CD4-positive, alpha-beta memory T cell (primary cell): ENCODE measurements at regions not wholly inside any gene's neighbourhood (a gene's known extent, or its start where the extent isn't known, plus 50 kb on each side); places are given as distances from the start of the nearest gene placed in this dataset.

Source experiments
- CTCF ChIA-PET: fragments of 350-600 bp; sonication (Branson Sonifier 250); formaldehyde crosslinking; loops from one replicate; lab custom pipeline; 2021; ENCODE audit warnings: inconsistent platforms; ENCODE audit not compliant: partially characterized antibody; lab: Charles Lee
- POLR2A ChIA-PET: fragments of 350-600 bp; sonication (Branson Sonifier 250); formaldehyde crosslinking; loops from one replicate; lab custom pipeline; 2021; ENCODE audit not compliant: partially characterized antibody; lab: Charles Lee
- DNase-seq, 5 donors: peaks; one replicate each; pipeline versions ENCODE4 v3.0.0 to v3.0.0-alpha.2; 2020 to 2022; ENCODE audit warnings: mixed read lengths in 1 of 5
- H3K27ac ChIP-seq: one replicate; pipeline ENCODE4 v1.7.0; 2013; ENCODE audit warnings: low read depth, low read length
- H3K27me3 ChIP-seq: 2 replicates; pipeline ENCODE4 v1.7.0; 2013; ENCODE audit warnings: mild to moderate bottlenecking, low read length, moderate library complexity; ENCODE audit not compliant: insufficient read depth
- H3K36me3 ChIP-seq: 2 replicates; pipeline ENCODE4 v1.7.0; 2013; ENCODE audit warnings: mild to moderate bottlenecking, low read length, moderate library complexity; ENCODE audit not compliant: insufficient read depth
- H3K4me1 ChIP-seq: 2 replicates; pipeline ENCODE4 v1.7.0; 2013; ENCODE audit warnings: mild to moderate bottlenecking, low read length, moderate library complexity; ENCODE audit not compliant: insufficient read depth
- H3K4me3 ChIP-seq, 2 donors: one replicate each; pipeline ENCODE4 v1.7.0; 2013; ENCODE audit warnings: low read length in 2 of 2, mild to moderate bottlenecking in 1 of 2
- H3K9me3 ChIP-seq, 2 donors: one replicate each; pipeline ENCODE4 v1.7.0; 2013; ENCODE audit warnings: low read length in 2 of 2, control low read depth in 1 of 2; ENCODE audit not compliant: control insufficient read depth in 1 of 2
- H3K27ac Mint-ChIP-seq, 7 donors: one replicate each; pipeline ENCODE4 v1.8.0; 2020 to 2021; ENCODE audit warnings: mixed read lengths in 7 of 7, mild to moderate bottlenecking in 6 of 7, inconsistent platforms in 3 of 7, moderate library complexity in 3 of 7
- H3K27me3 Mint-ChIP-seq, 2 donors: one replicate each; pipeline ENCODE4 v1.8.0; 2020 to 2021; ENCODE audit warnings: mixed read lengths in 2 of 2
- H3K36me3 Mint-ChIP-seq, 2 donors: one replicate each; pipeline ENCODE4 v1.8.0; 2020 to 2021; ENCODE audit warnings: mixed read lengths in 2 of 2, inconsistent platforms in 1 of 2, mild to moderate bottlenecking in 1 of 2
- H3K4me1 Mint-ChIP-seq, 4 donors: one replicate each; pipeline ENCODE4 v1.8.0; 2020 to 2021; ENCODE audit warnings: mixed read lengths in 4 of 4, mild to moderate bottlenecking in 1 of 4
- H3K4me3 Mint-ChIP-seq, 8 donors: one replicate each; pipeline ENCODE4 v1.8.0; 2020 to 2021; ENCODE audit warnings: mixed read lengths in 8 of 8, mild to moderate bottlenecking in 7 of 8, moderate library complexity in 6 of 8, inconsistent platforms in 3 of 8
- H3K9me3 Mint-ChIP-seq, 8 donors: one replicate each; pipeline ENCODE4 v1.8.0; 2020 to 2021; ENCODE audit warnings: mixed read lengths in 8 of 8, mild to moderate bottlenecking in 5 of 8, inconsistent platforms in 3 of 8, moderate library complexity in 1 of 8
- intact Hi-C: fragments of 100-400 bp; cut with micrococcal nuclease; formaldehyde crosslinking; loops from one replicate; pipeline ENCODE4 v1.15.1; 2023

- Histone ChIP-seq H3K4me3 (no peak overlapping the region), H3K36me3 (no peaks in the 10 kb centered on the region), H3K4me1 (peaks cover 83% of the 10 kb centered on the region), H3K9me3 (no peaks in the 10 kb centered on the region), H3K27ac (no peak overlapping the region), H3K27me3 (no peaks in the 10 kb centered on the region)
- intact Hi-C loops, result no loop called here
- peaks cover 3 to 11% of the 10 kb centered on the region in 2 donors for H3K36me3 Mint-ChIP-seq
- H3K9me3 Mint-ChIP-seq, result peaks cover 0 to 2% (median 0%) of the 10 kb centered on the region in 8 donors
- no peak for DNase-seq
- no peaks in the 10 kb centered on the region for H3K27me3 Mint-ChIP-seq
- ChIA-PET POLR2A (no interaction called here), CTCF (interaction anchor here (1.4 kb wide), 1 partner anchor 35 kb away, joined by 3 read pairs; no protein-coding TSS in a partner anchor)
- peak overlapping the region in 5 of 7 donors; percentile 7 to 90 (median 74) for H3K27ac Mint-ChIP-seq
- no peak overlapping the region for H3K4me3 Mint-ChIP-seq
- peaks cover 61 to 92% (median 76%) of the 10 kb centered on the region in 4 donors for H3K4me1 Mint-ChIP-seq
Observed at GRCh38 chr13:99080131-99080530, 102.3 kb upstream of the DOCK9 start.

DNA sequence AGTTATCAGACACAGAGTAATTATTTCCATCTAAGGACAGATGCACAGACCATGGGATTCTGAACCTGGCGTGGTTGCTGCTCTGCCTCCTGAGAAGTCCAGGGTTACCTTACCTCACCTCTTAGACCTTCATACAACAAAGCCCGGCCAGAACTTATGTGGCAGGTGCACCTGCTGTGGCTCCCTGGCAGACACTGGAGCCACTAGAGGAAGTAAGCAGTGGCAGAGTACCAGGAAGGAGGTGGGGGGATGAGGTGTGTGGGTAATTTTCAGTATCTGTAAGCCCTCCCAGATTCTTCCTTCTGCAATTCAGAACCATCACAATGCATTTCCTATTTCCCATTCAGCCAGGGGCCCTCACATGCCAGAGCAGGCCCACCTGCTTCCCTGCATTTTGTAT lies 106.1 kb upstream of the DOCK9 start:
- peaks cover 0 to 4% (median 0%) of the 10 kb centered on the region in 8 donors for H3K9me3 Mint-ChIP-seq
- Histone ChIP-seq H3K4me1 (peaks cover 59% of the 10 kb centered on the region), H3K9me3 (no peaks in the 10 kb centered on the region), H3K36me3 (no peaks in the 10 kb centered on the region), H3K4me3 (peak overlapping the region in 1 of 2 donors; percentile 26), H3K27me3 (no peaks in the 10 kb centered on the region), H3K27ac (peak overlapping the region; percentile 65)
- H3K27me3 Mint-ChIP-seq, result no peaks in the 10 kb centered on the region
- peak overlapping the region; percentile 86 to 97 (median 94) for H3K4me3 Mint-ChIP-seq
- intact Hi-C loops, result no loop called here
- peaks cover 3 to 21% of the 10 kb centered on the region in 2 donors for H3K36me3 Mint-ChIP-seq
- H3K27ac Mint-ChIP-seq, result peak overlapping the region; percentile 91 to 97 (median 94)
- ChIA-PET CTCF (interaction anchor here (0.6 to 2.8 kb wide), 10 partner anchors 9 to 215 kb away, joined by 3 to 15 read pairs (median 3); no protein-coding TSS in a partner anchor), POLR2A (interaction anchor here (0.9 to 8.3 kb wide), 3 partner anchors 10 to 36 kb away, joined by 3 to 226 read pairs (median 3); no protein-coding TSS in a partner anchor)
- peak in 4 of 5 donors; percentile 15 to 50 (median 22) for DNase-seq
- H3K4me1 Mint-ChIP-seq, result peaks cover 41 to 79% (median 52%) of the 10 kb centered on the region in 4 donors

- Histone ChIP-seq H3K36me3 (no peaks in the 10 kb centered on the region), H3K9me3 (no peaks in the 10 kb centered on the region), H3K27ac (peak overlapping the region; percentile 65), H3K4me3 (peak overlapping the region; percentile 26 to 57), H3K4me1 (peaks cover 54% of the 10 kb centered on the region), H3K27me3 (no peaks in the 10 kb centered on the region)
- no peaks in the 10 kb centered on the region for H3K27me3 Mint-ChIP-seq
- H3K36me3 Mint-ChIP-seq, result peaks cover 3 to 21% of the 10 kb centered on the region in 2 donors
- DNase-seq, result peak; percentile 26 to 70 (median 35)
- H3K9me3 Mint-ChIP-seq, result peaks cover 0 to 4% (median 0%) of the 10 kb centered on the region in 8 donors
- peak overlapping the region; percentile 91 to 97 (median 94) for H3K27ac Mint-ChIP-seq
- CTCF ChIA-PET, result interaction anchor here (1.1 to 1.2 kb wide), 3 partner anchors 9 to 56 kb away, joined by 3 to 6 read pairs (median 3); no protein-coding TSS in a partner anchor
- intact Hi-C loops, result loop anchor here (1.0 to 5.0 kb wide), 4 partner anchors 136 to 218 kb away; partner anchors contain the start of gene GPR18
- H3K4me3 Mint-ChIP-seq, result peak overlapping the region; percentile 86 to 97 (median 94)
- H3K4me1 Mint-ChIP-seq, result peaks cover 35 to 69% (median 52%) of the 10 kb centered on the region in 4 donors
- POLR2A ChIA-PET, result interaction anchor here (1.0 to 8.3 kb wide), 6 partner anchors 11 to 100 kb away, joined by 3 to 226 read pairs (median 3); no protein-coding TSS in a partner anchor
Observed at GRCh38 chr13:99085139-99085807, 107.4 kb upstream of the DOCK9 start.

DNA sequence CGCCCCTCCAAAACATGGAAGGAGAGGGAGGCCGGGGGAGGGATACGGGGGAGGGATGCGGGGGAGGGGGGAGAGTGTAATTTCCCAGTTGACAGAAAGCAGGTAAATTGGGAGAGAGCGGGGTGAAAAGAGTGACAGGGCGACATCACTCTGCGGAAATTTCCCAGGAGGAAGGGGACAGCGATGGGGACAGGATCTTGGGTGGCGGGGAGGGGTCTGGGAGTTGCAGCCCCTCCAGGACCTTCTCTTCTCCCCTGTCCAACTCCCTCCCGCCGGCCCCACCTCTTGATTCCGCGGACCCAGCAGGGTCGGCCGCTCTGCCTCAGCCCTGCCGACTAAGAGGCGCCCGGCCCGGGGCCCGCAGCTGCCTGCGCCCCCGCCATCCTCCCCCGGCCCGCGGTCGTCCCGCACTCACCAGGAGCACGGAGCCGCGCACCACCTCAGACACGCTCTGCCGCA lies 108.0 kb upstream of the DOCK9 start:
- Histone ChIP-seq H3K4me1 (peaks cover 53% of the 10 kb centered on the region), H3K27me3 (no peaks in the 10 kb centered on the region), H3K9me3 (no peaks in the 10 kb centered on the region), H3K36me3 (no peaks in the 10 kb centered on the region), H3K4me3 (peak overlapping the region; percentile 57 to 71), H3K27ac (peak overlapping the region; percentile 65)
- peak in 1 of 5 donors; percentile 81 for DNase-seq
- intact Hi-C loops, result loop anchor here (1.0 to 5.0 kb wide), 6 partner anchors 57 to 413 kb away; partner anchors contain the start of gene GPR18
- H3K4me1 Mint-ChIP-seq, result peaks cover 32 to 63% (median 46%) of the 10 kb centered on the region in 4 donors
- peaks cover 0 to 21% of the 10 kb centered on the region in 2 donors for H3K36me3 Mint-ChIP-seq
- H3K9me3 Mint-ChIP-seq, result peaks cover 0 to 4% (median 0%) of the 10 kb centered on the region in 8 donors
- POLR2A ChIA-PET, result interaction anchor here (1.0 to 8.3 kb wide), 7 partner anchors 11 to 119 kb away, joined by 3 to 226 read pairs (median 3); no protein-coding TSS in a partner anchor
- peak overlapping the region; percentile 86 to 97 (median 94) for H3K4me3 Mint-ChIP-seq
- CTCF ChIA-PET, result interaction anchor here (1.1 kb wide), 1 partner anchor 8 kb away, joined by 3 read pairs; no protein-coding TSS in a partner anchor
- no peaks in the 10 kb centered on the region for H3K27me3 Mint-ChIP-seq
- H3K27ac Mint-ChIP-seq, result peak overlapping the region; percentile 66 to 97 (median 94)

GRCh38 chr13:99086267-99087097 lies 108.6 kb upstream of the DOCK9 start:
- intact Hi-C loops, result loop anchor here (1.0 to 5.0 kb wide), 8 partner anchors 10 to 412 kb away; partner anchors contain the start of gene GPR18
- H3K4me1 Mint-ChIP-seq, result peaks cover 27 to 57% (median 42%) of the 10 kb centered on the region in 4 donors
- no peaks in the 10 kb centered on the region for H3K36me3 ChIP-seq
- ChIA-PET CTCF (interaction anchor here (0.6 to 2.7 kb wide), 10 partner anchors 8 to 178 kb away, joined by 3 to 13 read pairs (median 3); no protein-coding TSS in a partner anchor), POLR2A (interaction anchor here (0.7 to 8.3 kb wide), 23 partner anchors 11 to 339 kb away, joined by 3 to 226 read pairs (median 4); partner anchors contain the start of genes GPR18 and UBAC2)
- peak in 4 of 5 donors; percentile 72 to 79 (median 76) for DNase-seq
- peak overlapping the region; percentile 37 to 88 for H3K4me3 ChIP-seq
- H3K27ac Mint-ChIP-seq, result peak overlapping the region in 4 of 7 donors; percentile 29 to 100 (median 82)
- no peaks in the 10 kb centered on the region for H3K27me3 Mint-ChIP-seq
- H3K9me3 ChIP-seq, result no peaks in the 10 kb centered on the region
- H3K9me3 Mint-ChIP-seq, result peaks cover 0 to 4% (median 0%) of the 10 kb centered on the region in 8 donors
- H3K27ac ChIP-seq, result peak overlapping the region; percentile 83
- H3K27me3 ChIP-seq, result no peaks in the 10 kb centered on the region
- H3K36me3 Mint-ChIP-seq, result peaks cover 0 to 21% of the 10 kb centered on the region in 2 donors
- H3K4me1 ChIP-seq, result peaks cover 47% of the 10 kb centered on the region
- H3K4me3 Mint-ChIP-seq, result peak overlapping the region; percentile 40 to 99 (median 96)
